GM19372 (cell line): ENCODE measurements at regions not wholly inside any gene's neighbourhood (a gene's known extent, or its start where the extent isn't known, plus 50 kb on each side); places are given as distances from the start of the nearest gene placed in this dataset.
A peak's percentile ranks its signal among the peaks of the same experiment; 100 is the strongest.

Experiments used
- ATAC-seq: cut with Tn5 transposase; IDR thresholded peaks from one replicate; pipeline ENCODE4 v1.9.1; 2021; ENCODE audit warnings: mild to moderate bottlenecking, low read depth, moderate library complexity; ENCODE audit not compliant: unreplicated experiment

DNA sequence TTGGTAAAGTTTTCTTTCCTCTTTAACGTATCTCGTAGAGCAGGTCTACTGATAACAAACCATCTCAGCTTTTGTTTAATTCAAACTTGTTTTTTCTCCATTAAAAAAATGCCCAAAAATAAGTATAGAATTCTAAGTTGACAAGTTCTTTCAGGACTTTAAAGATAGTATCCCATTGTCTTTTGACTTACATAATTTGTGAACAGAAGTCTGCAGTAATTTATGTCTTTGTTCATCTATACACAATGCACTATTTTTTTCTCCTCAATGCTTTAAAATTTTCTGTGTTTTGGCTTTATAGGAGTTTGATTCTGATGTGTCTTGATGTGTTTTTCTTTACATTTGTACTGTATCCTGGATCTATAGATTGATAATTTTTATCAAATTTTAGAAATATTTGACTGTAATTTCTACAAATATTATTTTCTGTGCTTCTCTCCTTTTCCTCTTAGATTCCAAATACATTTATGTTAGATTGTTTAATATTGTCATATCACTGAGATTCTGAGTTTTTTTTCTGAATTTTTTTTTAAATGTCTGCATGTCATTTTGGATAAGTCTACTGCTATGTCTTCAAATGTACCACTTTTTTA is 143.3 kb downstream of the FTCDNL1 start:
- no peak for ATAC-seq

DNA sequence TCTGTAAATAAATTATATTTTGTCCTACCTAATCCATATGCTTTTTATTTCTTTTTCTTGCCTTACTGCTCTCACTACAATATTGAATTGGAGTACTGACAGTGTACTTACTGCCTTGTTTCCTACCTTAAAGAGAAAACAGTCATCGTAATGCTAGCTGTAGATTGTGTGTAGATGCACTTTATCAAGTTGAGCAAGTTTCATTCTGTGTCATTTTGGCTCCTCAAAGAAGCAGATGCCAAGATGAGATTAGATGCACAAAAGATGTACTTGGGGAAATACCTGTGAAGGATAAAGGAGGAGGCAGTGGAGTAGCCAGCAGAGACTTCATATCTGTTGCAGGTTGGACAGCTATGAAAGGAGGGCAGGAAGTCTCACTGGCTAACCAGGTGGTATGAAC is 145.5 kb downstream of the FTCDNL1 start:
- ATAC-seq: no peak

DNA sequence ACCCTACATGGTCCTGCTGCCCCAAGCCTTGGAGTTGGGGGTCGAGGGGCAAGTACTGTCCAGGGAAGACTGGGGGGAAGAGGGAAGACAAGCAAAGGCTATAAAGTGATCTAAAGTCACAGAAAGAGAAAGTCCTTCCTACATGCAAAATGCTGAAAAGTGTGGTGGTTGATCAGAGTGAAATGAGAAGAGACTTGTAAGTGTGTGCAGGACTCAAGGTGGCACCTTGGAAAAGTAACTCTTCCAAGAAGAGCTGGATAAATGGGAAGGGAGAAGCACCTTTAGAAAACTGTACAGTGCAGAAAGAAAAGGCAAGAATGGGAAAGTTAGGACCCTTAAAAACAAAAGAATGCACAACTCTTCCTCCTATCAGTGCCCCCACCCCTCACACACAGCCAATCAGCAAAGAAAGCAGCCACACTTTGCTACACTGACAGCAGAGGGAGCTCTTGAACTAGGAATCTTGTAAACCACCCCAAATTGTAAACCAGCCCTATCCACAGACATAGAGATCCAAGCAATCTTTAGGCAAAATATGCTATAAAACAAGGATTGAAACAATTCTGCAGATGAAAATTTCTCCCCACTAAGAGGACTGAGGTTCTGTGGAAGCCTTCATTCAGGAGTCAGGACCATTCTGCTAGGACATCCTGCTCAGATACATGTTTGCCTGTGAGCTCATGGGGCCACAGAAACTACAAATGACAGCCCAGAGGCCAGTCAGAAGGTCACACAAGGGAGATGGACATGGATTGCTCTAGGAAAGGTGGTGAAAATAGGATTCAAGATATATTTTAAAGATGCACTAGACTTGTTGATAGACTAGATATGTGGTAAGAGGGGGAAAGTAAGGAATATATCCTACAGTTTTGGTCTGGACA is 146.4 kb downstream of the FTCDNL1 start:
- no peak for ATAC-seq

DNA sequence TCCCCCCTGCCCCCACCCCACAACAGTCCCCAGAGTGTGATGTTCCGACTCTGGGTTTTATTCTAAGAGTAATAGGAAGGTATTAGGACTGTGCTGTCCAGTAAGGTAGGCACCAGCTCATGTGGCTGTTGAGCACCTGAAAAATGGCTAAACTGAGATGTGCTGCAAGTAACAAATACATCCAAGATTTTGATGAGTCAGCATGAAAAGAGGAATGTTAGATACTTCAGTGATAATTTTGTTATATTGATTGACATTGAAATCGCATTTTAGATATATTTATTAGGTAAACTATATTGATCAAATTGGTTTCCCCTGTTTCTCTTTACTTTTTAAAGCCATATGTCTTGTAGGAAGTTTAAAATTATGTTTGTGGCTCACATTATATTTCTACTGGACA is 147.8 kb downstream of the FTCDNL1 start:
- ATAC-seq: no peak

DNA sequence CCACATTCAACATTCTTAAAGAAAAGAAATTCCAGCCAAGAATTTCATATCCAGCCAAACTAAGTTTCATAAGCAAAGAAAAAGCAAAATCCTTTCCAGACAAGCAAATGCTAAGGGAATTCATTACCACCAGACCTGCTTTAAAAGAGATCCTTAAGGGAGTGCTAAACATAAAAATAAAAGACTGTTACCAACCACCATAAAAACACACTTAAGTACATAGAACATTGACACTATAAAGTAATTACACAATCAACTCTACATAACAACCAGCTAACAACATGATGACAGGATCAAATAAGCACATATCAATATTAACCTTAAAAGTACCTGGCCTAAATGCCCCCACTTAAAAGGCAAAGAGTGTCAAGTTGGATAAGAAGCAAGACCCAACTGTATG is 153.5 kb downstream of the FTCDNL1 start:
- no peak for ATAC-seq

DNA sequence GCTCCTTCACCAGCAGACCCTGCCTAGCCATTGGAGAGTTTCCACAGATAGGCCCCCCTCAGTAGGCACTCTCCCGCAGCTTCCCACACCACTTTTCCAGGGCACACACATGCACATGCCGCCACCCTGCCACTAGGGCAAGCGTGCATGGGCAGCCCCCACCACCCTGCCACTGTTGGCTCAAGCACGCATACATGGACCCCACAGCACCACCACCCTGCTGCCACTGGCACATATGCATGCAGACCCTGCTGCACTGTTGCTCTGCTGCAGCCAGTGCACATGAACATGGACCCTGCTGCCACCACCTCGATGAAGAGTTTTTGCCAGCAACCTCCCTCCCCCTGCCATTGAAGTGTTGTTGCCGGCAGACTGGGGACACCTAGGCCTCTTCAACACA is 154.9 kb downstream of the FTCDNL1 start:
- no peak for ATAC-seq

DNA sequence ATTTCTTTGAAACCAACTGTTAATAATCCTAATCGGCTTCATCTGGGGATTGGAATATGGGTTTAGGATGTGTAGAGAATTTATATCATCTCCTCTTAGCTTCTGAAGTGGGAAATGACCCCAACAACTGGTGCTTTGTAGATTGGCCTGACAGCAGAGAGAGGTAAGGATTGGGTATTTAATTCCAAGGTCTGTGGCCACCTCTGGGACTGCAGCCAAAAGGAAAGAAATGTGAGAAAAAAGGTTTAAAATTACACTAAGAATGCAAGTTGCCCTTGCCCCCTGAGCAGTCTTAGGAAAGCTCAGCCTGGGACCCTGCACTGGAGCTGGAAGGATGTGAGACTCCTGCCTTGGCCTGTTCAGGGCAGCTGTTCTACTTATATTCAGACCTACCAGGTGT is 157.1 kb downstream of the FTCDNL1 start:
- no peak for ATAC-seq

DNA sequence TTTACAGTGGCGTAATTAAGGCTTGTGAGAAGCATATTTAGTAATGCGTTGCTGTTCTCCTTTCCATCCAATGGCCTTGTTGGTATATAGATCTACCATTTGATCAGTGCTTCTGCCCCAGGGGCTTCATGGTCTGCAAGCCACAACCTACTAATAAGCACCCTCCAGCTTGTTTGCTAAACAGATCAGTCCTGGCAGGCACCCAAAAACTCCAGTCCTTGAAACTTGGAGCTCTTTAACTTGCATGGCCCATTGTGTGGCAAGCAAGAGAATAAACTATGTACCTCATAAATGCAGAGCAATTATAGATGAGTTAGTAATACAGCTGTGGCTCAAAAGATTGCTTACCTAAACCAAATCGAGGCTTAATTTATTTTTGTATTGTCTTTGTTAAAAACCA is 158.5 kb downstream of the FTCDNL1 start:
- ATAC-seq: no peak

DNA sequence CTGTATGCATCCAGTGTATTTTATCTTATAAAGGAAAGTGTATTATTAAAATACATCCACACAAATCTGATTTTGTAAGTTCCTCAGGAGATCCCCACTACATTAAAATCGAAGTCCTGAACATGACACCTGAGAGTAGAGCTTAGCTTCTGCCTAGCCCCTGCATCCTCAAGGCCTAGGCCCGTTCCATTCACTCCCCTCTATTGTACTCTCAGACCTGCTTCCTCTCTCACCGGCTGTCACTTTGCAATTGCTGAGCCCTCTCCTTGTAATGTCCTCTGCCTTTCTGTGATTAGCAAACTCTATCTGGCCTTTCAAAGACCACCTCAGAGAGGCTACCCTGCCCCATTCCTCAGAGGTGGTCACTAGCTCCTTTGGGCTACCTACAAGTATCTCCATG is 160.8 kb downstream of the FTCDNL1 start:
- ATAC-seq: no peak

DNA sequence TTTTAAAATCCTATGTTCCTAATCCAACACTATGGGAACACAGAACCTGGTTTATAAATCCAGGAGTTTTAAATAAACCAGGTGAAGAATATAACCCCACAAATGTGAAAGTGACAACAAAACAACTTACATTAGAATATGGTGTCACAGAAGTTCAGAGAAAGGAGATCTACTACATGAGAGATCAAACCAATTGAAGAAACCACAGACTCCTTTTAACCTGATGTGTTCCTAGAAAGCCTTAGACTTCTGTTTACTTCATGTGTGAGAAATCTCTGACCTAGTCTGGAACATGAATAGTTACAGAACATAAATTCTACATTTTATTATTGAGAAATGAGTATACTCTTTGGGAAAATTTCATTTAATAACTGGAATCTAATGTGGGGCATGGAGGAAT is 165.3 kb downstream of the FTCDNL1 start:
- ATAC-seq: no peak

DNA sequence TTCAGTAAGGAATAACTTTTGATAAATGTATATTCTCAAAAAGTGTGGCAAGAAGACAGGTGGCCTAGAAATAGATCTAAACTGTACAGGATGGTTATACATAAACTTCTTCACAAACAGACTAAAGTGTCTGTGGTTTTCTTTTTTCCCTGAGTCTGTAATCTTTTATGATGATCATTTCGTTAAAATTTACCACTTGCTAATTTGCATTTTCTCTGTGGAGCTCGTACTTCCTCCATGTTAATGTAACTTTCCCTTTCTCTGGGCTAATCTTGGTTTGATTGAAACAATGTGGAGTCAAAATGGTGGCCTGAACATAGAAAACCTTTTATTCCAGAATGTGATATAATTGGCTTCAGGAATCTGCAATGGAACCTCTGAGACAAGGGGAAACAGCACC is 166.2 kb downstream of the FTCDNL1 start:
- no peak for ATAC-seq

DNA sequence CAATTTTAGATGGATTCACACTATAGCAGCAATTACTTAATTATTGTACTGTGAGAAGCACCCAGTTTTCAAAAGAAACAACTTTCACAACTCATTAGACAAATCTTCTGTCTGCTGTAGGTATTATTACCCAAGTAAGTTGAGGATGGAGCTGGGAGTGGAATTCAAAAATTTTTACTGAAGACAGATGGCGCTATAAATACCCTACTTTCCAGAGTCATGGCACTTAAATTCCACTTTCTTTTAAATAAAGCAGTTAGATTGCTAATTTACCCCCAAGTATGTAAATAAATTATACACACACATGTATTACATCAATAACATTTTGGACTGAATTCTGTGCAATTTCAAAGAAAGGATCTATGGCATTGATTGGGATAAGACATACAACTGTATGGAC is 166.8 kb downstream of the FTCDNL1 start:
- ATAC-seq: no peak

DNA sequence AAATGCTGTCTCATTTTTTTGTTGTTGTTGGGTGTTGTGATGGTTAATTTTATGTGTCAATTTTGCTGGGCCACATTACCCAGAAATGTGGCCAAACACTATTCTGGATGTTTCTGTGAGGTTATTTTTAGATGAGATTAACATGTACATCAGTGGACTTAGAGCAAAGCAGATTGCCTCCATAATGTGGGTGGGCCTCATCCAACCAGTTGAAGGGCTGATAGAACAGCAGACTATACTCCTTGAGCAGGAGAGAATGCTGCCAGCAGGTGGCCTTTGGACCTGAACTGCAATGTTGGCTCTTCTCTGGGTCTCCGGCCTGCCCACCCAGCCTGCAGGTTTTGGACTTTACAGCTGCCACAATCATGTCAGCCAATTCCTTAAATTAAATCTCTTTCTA is 169.0 kb downstream of the FTCDNL1 start:
- ATAC-seq: no peak

DNA sequence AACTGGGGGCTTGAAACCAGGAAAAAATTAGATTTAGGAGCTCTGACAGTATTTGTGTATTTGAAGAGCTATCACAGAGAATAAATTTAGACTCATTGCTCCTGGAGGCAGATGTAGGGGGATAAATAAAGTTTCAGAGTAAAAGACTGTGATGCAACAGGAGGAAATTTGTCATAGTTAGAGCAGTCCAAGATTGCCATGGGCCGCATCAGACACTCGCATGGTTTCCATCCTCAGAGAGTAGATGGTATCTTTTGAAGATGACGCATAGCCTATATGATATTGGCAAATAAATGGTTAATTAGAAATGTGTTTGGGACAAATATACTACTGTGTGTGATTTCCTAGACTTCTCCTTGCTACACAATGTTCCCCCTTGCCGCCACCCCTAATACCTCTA is 170.5 kb downstream of the FTCDNL1 start:
- no peak for ATAC-seq

DNA sequence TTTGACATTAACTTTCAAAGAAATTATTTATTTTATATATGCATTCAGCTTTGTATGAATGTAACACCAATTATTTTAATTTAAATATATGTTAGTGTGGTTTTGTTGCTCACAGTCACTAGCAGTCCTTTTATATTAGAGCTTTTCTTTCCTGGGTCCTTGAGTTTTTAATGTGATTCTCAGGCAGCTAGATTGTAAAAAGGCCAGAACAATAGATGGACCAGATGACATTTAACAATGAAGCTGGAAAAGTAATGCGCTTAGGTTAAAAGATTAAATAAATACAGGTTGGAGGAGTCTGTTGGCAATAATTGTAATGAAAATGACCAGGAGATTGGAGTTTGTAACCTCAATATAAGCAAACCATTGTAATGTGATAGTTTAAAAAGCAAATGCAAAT is 171.1 kb downstream of the FTCDNL1 start:
- ATAC-seq: no peak

DNA sequence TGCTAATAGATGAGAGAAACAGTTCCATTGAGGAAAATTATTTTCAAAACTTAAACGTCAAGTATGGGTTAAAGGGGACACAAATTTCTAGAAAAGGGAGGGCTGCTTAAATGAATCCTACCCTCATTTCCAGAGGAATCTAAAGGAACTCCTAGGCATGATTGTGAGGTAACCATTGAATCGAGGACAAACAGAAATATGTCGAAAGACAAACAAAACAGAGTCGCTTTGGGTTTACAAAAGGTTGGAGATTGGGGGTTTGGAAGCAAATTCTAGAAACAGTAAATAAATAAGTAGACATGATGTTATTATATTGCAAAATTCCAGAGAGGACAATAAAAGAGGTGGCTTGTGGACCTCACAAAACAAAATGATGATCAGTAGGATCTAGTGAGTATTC is 173.1 kb downstream of the FTCDNL1 start:
- no peak for ATAC-seq

DNA sequence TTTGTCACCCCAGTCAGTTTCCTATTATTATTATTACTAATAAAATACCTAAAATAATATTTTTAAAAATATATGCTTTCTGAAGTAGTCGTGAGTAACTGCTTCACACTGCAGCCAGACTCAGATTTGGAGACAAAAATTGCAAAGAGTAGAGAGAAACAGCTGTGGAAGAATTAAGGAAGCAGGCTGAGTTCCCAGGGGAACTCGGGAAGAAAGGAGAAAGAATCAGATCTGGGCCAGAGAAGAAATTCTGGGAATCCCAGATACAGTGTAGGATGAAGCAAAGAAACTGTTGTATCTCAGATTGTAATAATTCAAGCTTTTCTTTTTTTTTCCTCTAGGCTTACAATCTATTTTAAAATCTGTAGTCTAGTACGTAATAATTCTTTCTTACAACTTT is 182.3 kb downstream of the FTCDNL1 start:
- no peak for ATAC-seq

DNA sequence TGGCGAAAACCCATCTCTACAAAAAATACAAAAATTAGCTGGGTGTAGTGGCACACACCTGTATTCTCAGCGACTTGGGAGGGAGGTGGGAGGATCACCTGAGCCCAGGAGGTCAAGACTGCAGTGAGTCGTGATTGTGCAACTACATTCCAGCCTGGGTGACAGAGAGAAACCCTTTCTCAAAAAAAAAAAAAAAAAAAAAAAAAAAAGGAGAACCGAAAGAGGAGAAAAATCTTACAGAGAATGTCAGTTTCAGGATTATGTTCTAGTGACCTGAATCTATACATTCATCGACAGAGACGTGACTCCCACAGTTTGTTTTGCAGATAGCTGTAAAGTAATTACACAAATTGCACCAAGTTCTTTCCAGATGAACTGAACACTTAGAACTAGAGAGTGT is 187.8 kb downstream of the FTCDNL1 start:
- ATAC-seq: peak; percentile 71

DNA sequence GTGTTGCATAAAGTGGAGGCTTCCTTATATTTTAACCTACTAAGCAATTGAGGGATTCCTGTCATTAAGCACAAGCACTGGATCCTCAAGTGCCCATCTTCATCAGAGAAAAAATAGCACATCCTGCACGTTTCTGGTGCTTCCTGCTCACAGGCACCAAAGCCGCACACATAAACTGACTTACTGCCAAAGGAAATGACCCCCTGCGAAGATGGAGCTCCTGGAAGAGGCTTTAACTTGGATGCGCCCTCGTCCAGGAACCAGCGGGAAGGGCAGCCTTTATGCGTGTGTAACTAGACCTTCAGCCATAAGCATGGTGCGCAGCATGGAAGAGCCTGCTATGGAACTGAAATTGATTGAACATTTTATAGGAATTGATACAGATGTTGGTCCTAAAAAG is 188.7 kb downstream of the FTCDNL1 start:
- ATAC-seq: no peak

DNA sequence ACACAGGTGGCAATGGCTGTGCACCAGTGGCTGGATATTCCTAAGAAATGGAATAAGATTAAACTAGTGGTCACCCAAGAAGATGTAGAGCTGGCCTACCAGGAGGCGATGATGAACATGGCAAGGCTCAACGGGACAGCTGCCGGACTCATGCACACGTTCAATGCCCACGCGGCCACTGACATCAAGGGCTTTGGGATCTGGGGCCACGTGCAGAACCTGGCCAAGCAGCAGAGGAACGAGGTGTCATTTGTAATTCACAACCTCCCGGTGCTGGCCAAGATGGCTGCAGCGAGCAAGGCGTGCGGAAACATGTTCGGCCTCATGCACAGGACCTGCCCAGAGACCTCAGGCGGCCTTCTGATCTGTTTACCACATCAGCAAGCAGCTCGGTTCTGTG is 190.8 kb downstream of the FTCDNL1 start:
- no peak for ATAC-seq

DNA sequence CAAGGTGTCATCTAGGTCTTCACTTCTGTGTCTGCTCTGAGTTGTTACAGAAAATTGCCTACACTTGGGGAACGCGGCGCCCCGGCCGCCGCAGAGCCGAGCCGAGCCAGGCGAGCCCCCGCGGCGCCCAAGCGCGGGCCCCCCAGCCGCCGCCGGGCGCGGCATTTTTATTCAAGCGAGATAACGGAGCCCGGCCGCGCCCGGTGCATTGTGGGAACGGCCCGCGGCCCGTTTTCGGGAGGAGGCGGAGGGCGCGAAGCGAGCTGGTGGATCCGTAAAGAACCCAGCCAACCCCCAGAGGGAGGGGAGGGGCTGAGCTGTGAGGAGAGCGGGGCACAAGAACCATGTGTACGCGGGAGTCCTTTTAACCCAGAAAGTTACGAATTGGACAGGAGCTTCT is 191.8 kb downstream of the FTCDNL1 start:
- ATAC-seq: no peak

DNA sequence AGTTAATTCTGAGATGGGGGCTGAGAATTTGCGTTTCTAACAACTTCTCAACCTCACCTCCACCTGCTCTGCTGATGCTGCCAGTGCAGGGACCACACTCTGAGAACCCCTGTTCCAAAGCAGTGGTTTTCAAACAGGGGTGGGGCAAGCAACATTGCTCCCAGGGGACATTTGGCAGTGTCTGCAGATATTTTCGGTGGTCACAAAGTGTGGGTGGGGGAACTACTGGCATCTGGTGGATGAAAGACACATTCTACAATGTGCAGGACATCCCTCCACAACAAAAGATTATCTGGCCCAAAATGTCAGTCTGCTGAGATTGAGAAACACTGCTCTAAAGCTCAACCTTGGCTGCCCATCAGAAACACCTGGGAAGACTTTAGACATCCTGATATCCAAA is 188.7 kb upstream of the SATB2 start:
- peak; percentile 94 for ATAC-seq
